ENCODE measurements at regions not wholly inside any gene's neighbourhood (a gene's known extent, or its start where the extent isn't known, plus 50 kb on each side); places are given as distances from the start of the nearest gene placed in this dataset.

- TF ChIP-seq, protein P1, sequence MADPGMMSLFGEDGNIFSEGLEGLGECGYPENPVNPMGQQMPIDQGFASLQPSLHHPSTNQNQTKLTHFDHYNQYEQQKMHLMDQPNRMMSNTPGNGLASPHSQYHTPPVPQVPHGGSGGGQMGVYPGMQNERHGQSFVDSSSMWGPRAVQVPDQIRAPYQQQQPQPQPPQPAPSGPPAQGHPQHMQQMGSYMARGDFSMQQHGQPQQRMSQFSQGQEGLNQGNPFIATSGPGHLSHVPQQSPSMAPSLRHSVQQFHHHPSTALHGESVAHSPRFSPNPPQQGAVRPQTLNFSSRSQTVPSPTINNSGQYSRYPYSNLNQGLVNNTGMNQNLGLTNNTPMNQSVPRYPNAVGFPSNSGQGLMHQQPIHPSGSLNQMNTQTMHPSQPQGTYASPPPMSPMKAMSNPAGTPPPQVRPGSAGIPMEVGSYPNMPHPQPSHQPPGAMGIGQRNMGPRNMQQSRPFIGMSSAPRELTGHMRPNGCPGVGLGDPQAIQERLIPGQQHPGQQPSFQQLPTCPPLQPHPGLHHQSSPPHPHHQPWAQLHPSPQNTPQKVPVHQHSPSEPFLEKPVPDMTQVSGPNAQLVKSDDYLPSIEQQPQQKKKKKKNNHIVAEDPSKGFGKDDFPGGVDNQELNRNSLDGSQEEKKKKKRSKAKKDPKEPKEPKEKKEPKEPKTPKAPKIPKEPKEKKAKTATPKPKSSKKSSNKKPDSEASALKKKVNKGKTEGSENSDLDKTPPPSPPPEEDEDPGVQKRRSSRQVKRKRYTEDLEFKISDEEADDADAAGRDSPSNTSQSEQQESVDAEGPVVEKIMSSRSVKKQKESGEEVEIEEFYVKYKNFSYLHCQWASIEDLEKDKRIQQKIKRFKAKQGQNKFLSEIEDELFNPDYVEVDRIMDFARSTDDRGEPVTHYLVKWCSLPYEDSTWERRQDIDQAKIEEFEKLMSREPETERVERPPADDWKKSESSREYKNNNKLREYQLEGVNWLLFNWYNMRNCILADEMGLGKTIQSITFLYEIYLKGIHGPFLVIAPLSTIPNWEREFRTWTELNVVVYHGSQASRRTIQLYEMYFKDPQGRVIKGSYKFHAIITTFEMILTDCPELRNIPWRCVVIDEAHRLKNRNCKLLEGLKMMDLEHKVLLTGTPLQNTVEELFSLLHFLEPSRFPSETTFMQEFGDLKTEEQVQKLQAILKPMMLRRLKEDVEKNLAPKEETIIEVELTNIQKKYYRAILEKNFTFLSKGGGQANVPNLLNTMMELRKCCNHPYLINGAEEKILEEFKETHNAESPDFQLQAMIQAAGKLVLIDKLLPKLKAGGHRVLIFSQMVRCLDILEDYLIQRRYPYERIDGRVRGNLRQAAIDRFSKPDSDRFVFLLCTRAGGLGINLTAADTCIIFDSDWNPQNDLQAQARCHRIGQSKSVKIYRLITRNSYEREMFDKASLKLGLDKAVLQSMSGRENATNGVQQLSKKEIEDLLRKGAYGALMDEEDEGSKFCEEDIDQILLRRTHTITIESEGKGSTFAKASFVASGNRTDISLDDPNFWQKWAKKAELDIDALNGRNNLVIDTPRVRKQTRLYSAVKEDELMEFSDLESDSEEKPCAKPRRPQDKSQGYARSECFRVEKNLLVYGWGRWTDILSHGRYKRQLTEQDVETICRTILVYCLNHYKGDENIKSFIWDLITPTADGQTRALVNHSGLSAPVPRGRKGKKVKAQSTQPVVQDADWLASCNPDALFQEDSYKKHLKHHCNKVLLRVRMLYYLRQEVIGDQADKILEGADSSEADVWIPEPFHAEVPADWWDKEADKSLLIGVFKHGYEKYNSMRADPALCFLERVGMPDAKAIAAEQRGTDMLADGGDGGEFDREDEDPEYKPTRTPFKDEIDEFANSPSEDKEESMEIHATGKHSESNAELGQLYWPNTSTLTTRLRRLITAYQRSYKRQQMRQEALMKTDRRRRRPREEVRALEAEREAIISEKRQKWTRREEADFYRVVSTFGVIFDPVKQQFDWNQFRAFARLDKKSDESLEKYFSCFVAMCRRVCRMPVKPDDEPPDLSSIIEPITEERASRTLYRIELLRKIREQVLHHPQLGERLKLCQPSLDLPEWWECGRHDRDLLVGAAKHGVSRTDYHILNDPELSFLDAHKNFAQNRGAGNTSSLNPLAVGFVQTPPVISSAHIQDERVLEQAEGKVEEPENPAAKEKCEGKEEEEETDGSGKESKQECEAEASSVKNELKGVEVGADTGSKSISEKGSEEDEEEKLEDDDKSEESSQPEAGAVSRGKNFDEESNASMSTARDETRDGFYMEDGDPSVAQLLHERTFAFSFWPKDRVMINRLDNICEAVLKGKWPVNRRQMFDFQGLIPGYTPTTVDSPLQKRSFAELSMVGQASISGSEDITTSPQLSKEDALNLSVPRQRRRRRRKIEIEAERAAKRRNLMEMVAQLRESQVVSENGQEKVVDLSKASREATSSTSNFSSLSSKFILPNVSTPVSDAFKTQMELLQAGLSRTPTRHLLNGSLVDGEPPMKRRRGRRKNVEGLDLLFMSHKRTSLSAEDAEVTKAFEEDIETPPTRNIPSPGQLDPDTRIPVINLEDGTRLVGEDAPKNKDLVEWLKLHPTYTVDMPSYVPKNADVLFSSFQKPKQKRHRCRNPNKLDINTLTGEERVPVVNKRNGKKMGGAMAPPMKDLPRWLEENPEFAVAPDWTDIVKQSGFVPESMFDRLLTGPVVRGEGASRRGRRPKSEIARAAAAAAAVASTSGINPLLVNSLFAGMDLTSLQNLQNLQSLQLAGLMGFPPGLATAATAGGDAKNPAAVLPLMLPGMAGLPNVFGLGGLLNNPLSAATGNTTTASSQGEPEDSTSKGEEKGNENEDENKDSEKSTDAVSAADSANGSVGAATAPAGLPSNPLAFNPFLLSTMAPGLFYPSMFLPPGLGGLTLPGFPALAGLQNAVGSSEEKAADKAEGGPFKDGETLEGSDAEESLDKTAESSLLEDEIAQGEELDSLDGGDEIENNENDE (IDR thresholded peaks at IDR 0.05; ENCODE audit: insufficient replicate concordance, low read length): no peak
- TF ChIP-seq CTBP2 (IDR thresholded peaks at IDR 0.05; ENCODE audit: borderline replicate concordance, insufficient read depth, insufficient read length, low read length): no peak
- TF ChIP-seq CHD1 (IDR thresholded peaks at IDR 0.05; ENCODE audit: low read depth, low read length): no peak
- no peak for TF ChIP-seq BRCA1 (IDR thresholded peaks at IDR 0.05; ENCODE audit: low read depth, low read length)
- no peak for TF ChIP-seq CBX5 (IDR thresholded peaks at IDR 0.05; ENCODE audit: low read depth, low read length)
- TF ChIP-seq, protein P2, sequence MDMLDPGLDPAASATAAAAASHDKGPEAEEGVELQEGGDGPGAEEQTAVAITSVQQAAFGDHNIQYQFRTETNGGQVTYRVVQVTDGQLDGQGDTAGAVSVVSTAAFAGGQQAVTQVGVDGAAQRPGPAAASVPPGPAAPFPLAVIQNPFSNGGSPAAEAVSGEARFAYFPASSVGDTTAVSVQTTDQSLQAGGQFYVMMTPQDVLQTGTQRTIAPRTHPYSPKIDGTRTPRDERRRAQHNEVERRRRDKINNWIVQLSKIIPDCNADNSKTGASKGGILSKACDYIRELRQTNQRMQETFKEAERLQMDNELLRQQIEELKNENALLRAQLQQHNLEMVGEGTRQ (IDR thresholded peaks at IDR 0.05; ENCODE audit: low read length): no peak
- TF ChIP-seq E2F6 (IDR thresholded peaks at IDR 0.05): no peak
- TF ChIP-seq NANOG (IDR thresholded peaks at IDR 0.05; ENCODE audit: insufficient read depth, low read depth, low read length, poor library complexity, severe bottlenecking): no peak
Observed at GRCh38 chr15:92807971-92808571, 92.1 kb upstream of the CHD2 start (continued).
